Fibroblast of skin of scalp (primary cell): ENCODE measurements at regions not wholly inside any gene's neighbourhood (a gene's known extent, or its start where the extent isn't known, plus 50 kb on each side); places are given as distances from the start of the nearest gene placed in this dataset.

ENCODE experiments used
- DNase-seq: peaks from one replicate; pipeline ENCODE4 v3.0.0-alpha.2; 2013

DNA sequence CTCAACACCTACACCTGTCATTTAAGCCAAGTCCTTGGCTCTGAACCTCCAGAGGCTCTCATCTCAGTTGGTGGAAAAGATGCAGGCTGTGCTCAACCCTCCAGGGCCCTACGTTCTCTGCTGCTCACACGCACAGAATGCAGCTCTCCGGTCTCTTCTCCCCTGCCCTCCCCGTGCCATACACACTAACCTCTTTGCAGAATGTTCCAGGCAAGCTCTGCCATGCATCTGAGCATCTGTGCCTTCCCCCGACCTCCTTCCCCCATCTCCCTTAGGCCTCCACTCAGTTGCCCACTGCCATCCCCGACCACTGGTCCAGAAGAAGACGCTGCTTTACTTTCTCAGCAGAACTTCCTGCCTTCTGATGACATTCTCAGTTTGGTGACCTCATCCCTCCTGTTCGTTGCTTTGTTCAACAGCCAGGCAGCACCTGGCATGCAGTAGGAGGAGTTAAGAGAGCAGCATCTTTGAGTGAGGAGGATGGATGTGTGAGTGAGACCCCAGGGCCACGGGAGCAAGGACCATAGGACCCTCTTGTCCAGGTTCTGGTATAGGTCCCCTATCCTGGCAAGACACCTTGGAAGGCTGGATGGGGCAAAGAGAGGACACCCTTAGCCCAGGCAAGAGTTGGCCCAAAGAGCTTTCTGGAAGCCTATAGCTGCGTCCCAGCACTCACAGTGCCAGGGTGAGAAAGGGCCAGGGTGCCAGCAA, 598.0 kb downstream of the BRD1 start:
- DNase-seq: no peak

DNA sequence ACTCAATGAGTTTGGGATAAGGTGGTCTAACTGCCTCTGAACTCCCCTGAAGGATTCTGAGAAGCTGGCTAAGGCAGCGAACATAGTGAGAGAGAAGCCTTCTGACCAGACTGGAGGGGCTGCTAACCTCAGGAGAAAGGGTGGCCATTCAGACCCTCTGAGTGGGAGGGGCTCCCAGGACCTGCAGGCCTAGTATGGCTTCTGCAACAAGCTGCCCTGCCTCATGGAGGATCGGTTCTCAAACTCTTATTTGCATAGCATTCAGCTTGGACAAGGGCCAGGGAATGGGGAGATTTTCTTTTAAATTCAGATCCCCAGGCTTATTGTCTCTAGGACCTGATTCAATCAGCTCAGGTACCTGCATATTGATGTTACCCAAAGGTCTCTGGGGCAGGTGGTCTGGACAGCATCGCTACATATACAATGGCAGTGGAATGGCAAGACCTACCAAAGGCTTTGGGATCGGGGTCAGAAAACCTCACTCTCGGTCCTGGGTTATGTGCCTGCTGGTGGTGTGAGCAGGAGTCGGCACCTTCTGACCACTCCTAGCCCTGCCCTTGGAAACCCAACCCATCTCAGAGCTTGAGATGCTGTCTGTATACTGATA, 599.1 kb downstream of the BRD1 start:
- no peak for DNase-seq

GRCh38 chr22:49227670-49228069, 600.0 kb downstream of the BRD1 start:
- DNase-seq: no peak

- no peak for DNase-seq
Measured at GRCh38 chr22:49226096-49226495, 601.6 kb downstream of the BRD1 start.

DNA sequence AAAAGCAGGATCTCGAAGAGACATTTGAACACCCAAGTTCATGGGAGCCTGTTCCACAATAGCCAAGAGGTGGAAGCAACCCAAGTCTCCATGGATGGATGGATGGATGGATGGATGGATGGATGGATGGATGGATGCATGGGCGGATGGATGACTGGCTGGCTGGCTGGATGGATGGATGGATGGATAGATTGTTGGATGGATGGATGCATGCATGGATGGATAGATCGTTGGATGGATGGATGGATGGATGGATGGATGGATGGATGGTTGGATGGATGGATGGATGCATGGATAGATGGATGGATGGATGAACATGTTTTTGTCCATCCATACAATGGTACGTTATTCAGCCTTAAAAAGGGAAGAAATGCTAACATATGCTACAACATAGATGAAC, 603.4 kb downstream of the BRD1 start:
- DNase-seq: no peak

- DNase-seq: no peak
Measured at GRCh38 chr22:49218142-49218541, 609.5 kb downstream of the BRD1 start.

- no peak for DNase-seq
Measured at GRCh38 chr22:49216579-49216978, 611.1 kb downstream of the BRD1 start.

- no peak for DNase-seq
Measured at GRCh38 chr22:49215840-49216239, 611.8 kb downstream of the BRD1 start.

GRCh38 chr22:49214976-49215375, 612.7 kb downstream of the BRD1 start:
- no peak for DNase-seq

GRCh38 chr22:49213731-49214352, 613.8 kb downstream of the BRD1 start:
- no peak for DNase-seq

- no peak for DNase-seq
Measured at GRCh38 chr22:49212466-49212865, 615.2 kb downstream of the BRD1 start.

DNA sequence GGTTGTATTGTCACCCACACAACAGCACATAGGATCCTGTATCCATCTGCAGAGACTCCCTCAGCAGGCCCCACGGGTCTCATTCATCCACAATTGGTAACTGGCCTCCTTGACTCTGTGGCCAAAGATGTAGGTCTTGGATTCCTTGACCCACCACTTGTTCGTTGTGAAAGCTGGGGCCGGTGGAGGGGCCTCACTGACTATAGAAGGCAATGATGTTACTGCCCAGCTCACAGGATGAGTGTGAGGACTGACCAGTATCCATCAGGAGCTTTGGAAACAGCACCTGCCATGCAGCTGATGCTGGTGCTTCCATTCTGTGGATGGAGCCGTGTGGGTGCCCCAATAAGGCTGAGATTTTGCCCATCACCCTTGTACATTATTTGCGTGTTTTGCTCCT, 615.7 kb downstream of the BRD1 start:
- no peak for DNase-seq

DNA sequence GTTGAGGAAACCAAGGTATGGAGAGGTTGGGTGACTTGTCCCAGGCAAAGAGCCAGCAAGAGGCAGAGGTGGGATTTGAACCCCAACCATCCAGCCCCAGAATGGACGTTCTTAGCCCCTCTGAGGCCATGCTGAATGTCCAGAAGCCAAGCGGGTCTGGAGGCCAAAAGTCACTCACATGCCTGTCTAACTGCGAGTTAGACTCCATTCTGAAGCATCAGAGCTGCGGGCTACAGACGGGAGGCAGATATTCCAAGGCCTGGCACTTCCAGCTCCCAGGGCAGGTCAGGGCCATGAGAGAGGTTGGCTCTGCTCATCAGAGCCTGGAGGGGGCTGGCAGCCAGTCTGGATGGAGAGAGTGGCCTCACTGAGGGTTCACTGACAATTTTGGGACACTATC, 616.5 kb downstream of the BRD1 start:
- no peak for DNase-seq

DNA sequence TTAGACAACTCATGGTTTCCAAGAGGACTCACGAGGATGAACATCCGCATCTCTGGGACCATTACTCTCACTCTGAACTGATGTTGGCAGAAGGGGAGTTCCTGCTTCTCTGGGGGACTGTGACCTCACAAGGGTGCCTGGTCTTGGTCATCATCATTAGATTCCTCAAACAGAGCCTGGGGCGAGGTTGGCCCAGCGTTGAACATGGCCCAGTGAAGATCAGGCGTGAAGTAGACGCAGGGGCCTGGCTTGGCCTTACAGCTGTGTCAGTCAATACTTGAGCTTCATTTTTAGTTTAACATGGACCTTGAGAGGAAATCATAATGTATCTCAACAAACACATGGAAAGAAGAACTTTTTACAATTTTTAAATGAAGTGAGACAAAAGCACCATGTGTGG, 617.1 kb downstream of the BRD1 start:
- no peak for DNase-seq

- no peak for DNase-seq
Measured at GRCh38 chr22:49209452-49210195, 618.0 kb downstream of the BRD1 start.

DNA sequence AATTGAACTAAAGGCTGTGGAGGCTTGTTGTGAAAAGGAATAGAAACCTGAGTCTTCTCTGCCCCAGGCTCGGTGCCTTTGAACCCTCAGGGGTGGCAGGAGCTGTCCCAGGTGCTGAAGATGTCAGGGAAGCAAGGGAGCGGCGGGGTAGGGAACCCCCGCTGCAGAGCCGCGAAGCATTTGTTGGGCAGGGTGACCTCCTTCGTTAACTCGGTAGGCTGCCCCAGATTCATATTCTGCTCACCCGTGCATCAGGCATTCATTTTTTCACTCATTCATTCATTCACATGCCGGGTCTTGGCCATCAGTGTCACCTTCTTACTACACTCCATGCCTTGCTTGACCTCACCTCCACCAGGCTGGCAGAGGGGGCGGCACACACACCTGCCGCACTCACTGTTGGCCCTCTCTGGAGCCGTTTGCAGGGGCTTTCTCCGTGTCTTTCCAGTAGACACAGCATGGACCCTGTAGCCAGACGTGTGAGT, 618.9 kb downstream of the BRD1 start:
- no peak for DNase-seq

- DNase-seq: no peak
Measured at GRCh38 chr22:49208004-49208402, 619.7 kb downstream of the BRD1 start.

DNA sequence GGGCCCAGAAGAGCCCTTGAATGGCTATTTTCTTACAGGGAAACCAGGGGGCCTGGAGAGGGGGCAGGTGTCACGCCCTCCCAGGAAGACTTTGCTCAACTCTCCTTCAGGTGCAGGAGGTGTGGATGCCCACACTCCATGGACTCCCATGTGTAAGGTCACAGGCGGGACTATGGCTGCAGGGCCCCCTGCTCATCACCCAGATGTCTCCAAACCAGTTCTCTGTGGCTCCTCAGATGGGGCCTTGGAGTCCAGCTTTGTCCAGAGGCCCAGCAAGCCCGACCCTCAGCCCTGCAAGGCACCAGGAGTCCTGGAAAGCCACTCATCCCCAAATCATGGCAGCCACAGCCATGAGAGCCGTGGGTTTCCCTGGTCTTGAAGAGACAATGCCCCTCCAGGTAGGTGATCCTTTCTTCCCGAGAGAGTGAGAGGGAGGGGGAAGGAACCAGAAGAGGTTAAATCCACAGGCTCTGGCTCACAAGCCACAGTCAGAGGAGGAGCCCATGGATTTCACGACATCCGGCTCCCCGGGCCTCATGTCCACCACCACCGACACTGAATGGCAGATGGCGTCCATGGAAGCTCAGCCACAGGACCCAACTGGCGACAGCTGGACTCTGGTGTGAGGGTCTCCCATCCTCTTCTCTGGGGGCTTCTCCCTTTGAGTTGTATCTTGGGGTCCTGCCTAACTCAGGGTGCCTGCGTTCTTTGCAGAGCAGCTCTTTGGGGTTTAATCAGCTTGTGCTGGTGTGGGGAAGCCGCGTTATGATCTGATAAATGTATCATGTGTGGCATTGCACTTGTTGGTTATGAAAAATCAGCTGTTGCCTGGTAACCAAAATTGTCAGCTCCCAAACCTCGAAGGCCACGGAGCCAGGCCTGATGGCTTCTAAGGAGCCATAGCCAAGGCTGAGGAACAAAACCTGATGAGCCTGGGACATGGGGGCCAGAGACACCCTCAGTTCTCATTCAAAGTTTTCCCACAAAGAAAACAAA, 620.4 kb downstream of the BRD1 start:
- DNase-seq: no peak

DNA sequence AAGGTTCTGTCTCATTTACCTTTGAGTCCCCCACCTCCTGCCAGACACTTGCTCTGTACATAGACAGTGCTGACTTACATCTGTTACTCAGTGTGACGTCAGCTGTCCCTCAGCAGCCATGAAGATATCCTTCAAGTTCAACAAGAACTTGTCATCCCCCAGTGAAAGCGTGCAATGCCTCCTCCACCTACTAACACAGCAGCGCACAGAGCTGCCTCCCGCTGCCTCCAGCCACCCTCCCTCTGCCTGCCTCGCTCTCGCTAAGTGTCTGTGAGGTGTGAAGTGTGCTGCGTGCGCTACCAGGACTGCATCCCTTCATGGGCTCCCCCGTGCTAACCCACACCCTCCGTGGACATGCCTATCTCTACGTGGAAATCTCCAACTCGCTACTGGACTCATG, 621.4 kb downstream of the BRD1 start:
- DNase-seq: no peak

- DNase-seq: no peak
Measured at GRCh38 chr22:49205483-49205800, 622.2 kb downstream of the BRD1 start.

- DNase-seq: no peak
Measured at GRCh38 chr22:49204599-49205482, 622.8 kb downstream of the BRD1 start.
